Type B pancreatic cell (in vitro differentiated cells): ENCODE measurements at regions not wholly inside any gene's neighbourhood (a gene's known extent, or its start where the extent isn't known, plus 50 kb on each side); places are given as distances from the start of the nearest gene placed in this dataset.

Experiments
- DNase-seq: peaks from one replicate; pipeline ENCODE4 v3.0.0; 2021; ENCODE audit warnings: mixed read lengths; ENCODE audit not compliant: unreplicated experiment; ENCODE audit errors: extremely low spot score
- H3K27ac Mint-ChIP-seq: 2 replicates; pipeline ENCODE4 v1.8.0; 2021; ENCODE audit warnings: mild to moderate bottlenecking, mixed read lengths
- H3K27me3 Mint-ChIP-seq: 2 replicates; pipeline ENCODE4 v1.8.0; 2021; ENCODE audit warnings: mixed read lengths
- H3K36me3 Mint-ChIP-seq: 2 replicates; pipeline ENCODE4 v1.8.0; 2021; ENCODE audit warnings: mixed read lengths
- H3K4me1 Mint-ChIP-seq: one replicate; pipeline ENCODE4 v1.8.0; 2021; ENCODE audit warnings: mixed read lengths; ENCODE audit not compliant: unreplicated experiment
- H3K4me3 Mint-ChIP-seq: 2 replicates; pipeline ENCODE4 v1.8.0; 2021; ENCODE audit warnings: mild to moderate bottlenecking, mixed read lengths
- H3K9me3 Mint-ChIP-seq: 2 replicates; pipeline ENCODE4 v1.8.0; 2021; ENCODE audit warnings: mixed read lengths
- CTCF ChIP-seq: fragments of 200-600 bp; sonication (generic); conservative IDR thresholded peaks from 2 replicates; pipeline ENCODE4 v1.5.0; 2021; ENCODE audit warnings: antibody characterized with exemption, mild to moderate bottlenecking

- H3K9me3 Mint-ChIP-seq, result no peaks in the 10 kb centered on the region
- H3K4me3 Mint-ChIP-seq, result no peak overlapping the region
- no peak for TF ChIP-seq CTCF
- no peak for DNase-seq
- H3K27me3 Mint-ChIP-seq, result no peaks in the 10 kb centered on the region
- H3K36me3 Mint-ChIP-seq, result no peaks in the 10 kb centered on the region
- no peak overlapping the region for H3K27ac Mint-ChIP-seq
- H3K4me1 Mint-ChIP-seq, result no peaks in the 10 kb centered on the region
Measured at GRCh38 chr7:145276118-145276517, 440.3 kb upstream of the TPK1 start.

GRCh38 chr7:145269418-145270161, 433.7 kb upstream of the TPK1 start:
- no peaks in the 10 kb centered on the region for H3K4me1 Mint-ChIP-seq
- no peak overlapping the region for H3K27ac Mint-ChIP-seq
- no peaks in the 10 kb centered on the region for H3K36me3 Mint-ChIP-seq
- DNase-seq, result no peak
- H3K9me3 Mint-ChIP-seq, result no peaks in the 10 kb centered on the region
- no peak overlapping the region for H3K4me3 Mint-ChIP-seq
- H3K27me3 Mint-ChIP-seq, result no peaks in the 10 kb centered on the region
- TF ChIP-seq CTCF, result no peak

- Mint-ChIP-seq H3K9me3 (no peaks in the 10 kb centered on the region), H3K27me3 (no peaks in the 10 kb centered on the region), H3K36me3 (no peaks in the 10 kb centered on the region), H3K27ac (no peak overlapping the region), H3K4me1 (no peaks in the 10 kb centered on the region), H3K4me3 (no peak overlapping the region)
- no peak for DNase-seq
- TF ChIP-seq CTCF, result no peak
Measured at GRCh38 chr7:145265180-145265579, 429.3 kb upstream of the TPK1 start.

GRCh38 chr7:145263886-145264285, 428.0 kb upstream of the TPK1 start:
- no peak overlapping the region for H3K4me3 Mint-ChIP-seq

GRCh38 chr7:145252031-145252430, 416.2 kb upstream of the TPK1 start:
- Mint-ChIP-seq H3K27ac (no peak overlapping the region), H3K4me1 (no peaks in the 10 kb centered on the region), H3K36me3 (no peaks in the 10 kb centered on the region), H3K9me3 (peaks cover 4% of the 10 kb centered on the region), H3K27me3 (no peaks in the 10 kb centered on the region), H3K4me3 (no peak overlapping the region)
- no peak for DNase-seq
- no peak for TF ChIP-seq CTCF

More at GRCh38 chr7:145263886-145264285, 428.0 kb upstream of the TPK1 start:
- H3K27ac Mint-ChIP-seq, result no peak overlapping the region
- no peak for DNase-seq
- H3K4me1 Mint-ChIP-seq, result no peaks in the 10 kb centered on the region
- H3K9me3 Mint-ChIP-seq, result no peaks in the 10 kb centered on the region
- no peaks in the 10 kb centered on the region for H3K27me3 Mint-ChIP-seq
- no peak for TF ChIP-seq CTCF
- no peaks in the 10 kb centered on the region for H3K36me3 Mint-ChIP-seq
